Loucy (cell line): ENCODE measurements at regions not wholly inside any gene's neighbourhood (a gene's known extent, or its start where the extent isn't known, plus 50 kb on each side); places are given as distances from the start of the nearest gene placed in this dataset.

Experiments
- CTCF ChIP-seq: fragments of 200-600 bp; sonication (generic); conservative IDR thresholded peaks from 2 replicates; pipeline ENCODE4 v1.5.1; 2014; ENCODE audit warnings: mild to moderate bottlenecking, antibody characterized with exemption, low read length
- EZH2phosphoT487 ChIP-seq: fragments of 200-600 bp; IDR thresholded peaks from 2 replicates; pipeline ENCODE4 v1.6.1; 2018; ENCODE audit warnings: antibody characterized with exemption, mild to moderate bottlenecking, moderate library complexity, borderline replicate concordance

GRCh38 chr11:116488836-116489389 lies 283.9 kb downstream of the BUD13 start:
- TF ChIP-seq CTCF: no peak
- no peak for TF ChIP-seq EZH2phosphoT487
